Memory B cell (primary cell): ENCODE measurements at regions not wholly inside any gene's neighbourhood (a gene's known extent, or its start where the extent isn't known, plus 50 kb on each side); places are given as distances from the start of the nearest gene placed in this dataset.

ENCODE experiments used
- ATAC-seq: fragments of 150-1000 bp; cut with Tn5 transposase; 2 replicates; pipeline ENCODE4 v1.10.0; 2021; ENCODE audit warnings: low read depth, mild to moderate bottlenecking, moderate library complexity
- DNase-seq, 2 donors: peaks; one replicate each; pipeline ENCODE4 v3.0.0; 2022; ENCODE audit warnings: low spot score in 2 of 2
- H3K27ac Mint-ChIP-seq: one replicate; pipeline ENCODE4 v1.8.0; 2022; ENCODE audit warnings: mild to moderate bottlenecking, moderate library complexity, mixed read lengths
- H3K27me3 Mint-ChIP-seq: one replicate; pipeline ENCODE4 v1.8.0; 2022; ENCODE audit warnings: mixed read lengths
- H3K36me3 Mint-ChIP-seq: one replicate; pipeline ENCODE4 v1.8.0; 2022; ENCODE audit warnings: mild to moderate bottlenecking, mixed read lengths
- H3K4me1 Mint-ChIP-seq: one replicate; pipeline ENCODE4 v1.8.0; 2022; ENCODE audit warnings: mixed read lengths
- H3K4me3 Mint-ChIP-seq: one replicate; pipeline ENCODE4 v1.8.0; 2022; ENCODE audit warnings: mild to moderate bottlenecking, moderate library complexity, mixed read lengths
- H3K9me3 Mint-ChIP-seq: one replicate; pipeline ENCODE4 v1.8.0; 2022; ENCODE audit warnings: mixed read lengths

- ATAC-seq: no peak
- H3K4me1 Mint-ChIP-seq: peaks cover 10% of the 10 kb centered on the region
These were observed 301.7 kb downstream of the TTLL7 start for GRCh38 chr1:83697220-83697619.

GRCh38 chr1:83694449-83694848, 304.5 kb downstream of the TTLL7 start:
- no peak for ATAC-seq
- H3K4me3 Mint-ChIP-seq: no peak overlapping the region

More at GRCh38 chr1:83697220-83697619, 301.7 kb downstream of the TTLL7 start:
- H3K4me3 Mint-ChIP-seq: no peak overlapping the region
- peaks cover 1% of the 10 kb centered on the region for H3K36me3 Mint-ChIP-seq
- no peak overlapping the region for H3K27ac Mint-ChIP-seq
- no peaks in the 10 kb centered on the region for H3K9me3 Mint-ChIP-seq
- no peak for DNase-seq
- H3K27me3 Mint-ChIP-seq: peaks cover 5% of the 10 kb centered on the region

DNA sequence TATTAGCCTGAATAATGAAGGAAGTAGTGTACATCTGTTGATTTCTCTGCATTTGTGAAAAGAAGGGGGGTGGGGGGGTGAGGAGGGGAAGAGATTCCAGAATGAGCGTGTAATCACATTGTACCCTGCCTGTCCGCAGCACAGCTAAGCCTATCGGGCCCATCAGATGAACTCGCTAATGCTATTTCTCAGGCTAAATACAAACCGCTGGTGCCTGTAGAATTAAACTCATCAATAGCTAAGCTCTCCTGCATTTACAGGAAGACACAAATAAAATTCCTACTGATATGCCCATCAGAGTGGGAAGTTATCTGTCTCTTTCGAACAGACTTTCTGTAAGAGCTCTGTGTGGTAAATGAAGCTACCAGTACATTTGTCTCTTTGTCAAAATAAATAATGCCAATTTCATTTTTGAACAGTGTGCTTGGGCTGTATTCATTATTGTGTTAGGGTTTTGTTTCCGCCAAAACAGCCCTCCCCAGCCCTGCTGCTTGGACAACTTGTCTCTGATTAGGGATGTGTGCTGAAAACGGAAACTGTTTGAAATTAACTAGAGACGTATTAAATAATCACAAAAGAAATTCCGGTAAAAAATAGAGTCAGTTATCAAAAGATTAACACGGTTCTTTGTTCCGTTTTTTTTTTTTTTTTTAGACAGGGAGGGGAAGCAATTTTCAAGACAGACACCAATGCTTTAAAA, 305.4 kb downstream of the TTLL7 start:
- ATAC-seq (no peak), DNase-seq (no peak)
- Mint-ChIP-seq H3K9me3 (peaks cover 4% of the 10 kb centered on the region), H3K27ac (no peak overlapping the region), H3K36me3 (peaks cover 2% of the 10 kb centered on the region), H3K4me3 (peak overlapping the region; percentile 74), H3K4me1 (peaks cover 15% of the 10 kb centered on the region), H3K27me3 (peaks cover 5% of the 10 kb centered on the region)

More at GRCh38 chr1:83694449-83694848, 304.5 kb downstream of the TTLL7 start:
- peaks cover 2% of the 10 kb centered on the region for H3K9me3 Mint-ChIP-seq
- no peak overlapping the region for H3K27ac Mint-ChIP-seq
- peaks cover 1% of the 10 kb centered on the region for H3K36me3 Mint-ChIP-seq
- DNase-seq: no peak
- H3K4me1 Mint-ChIP-seq: peaks cover 15% of the 10 kb centered on the region
- peaks cover 5% of the 10 kb centered on the region for H3K27me3 Mint-ChIP-seq

- H3K27ac Mint-ChIP-seq: no peak overlapping the region
- peak; percentile 67 for ATAC-seq
These were observed 306.2 kb downstream of the TTLL7 start for GRCh38 chr1:83692524-83693381.

DNA sequence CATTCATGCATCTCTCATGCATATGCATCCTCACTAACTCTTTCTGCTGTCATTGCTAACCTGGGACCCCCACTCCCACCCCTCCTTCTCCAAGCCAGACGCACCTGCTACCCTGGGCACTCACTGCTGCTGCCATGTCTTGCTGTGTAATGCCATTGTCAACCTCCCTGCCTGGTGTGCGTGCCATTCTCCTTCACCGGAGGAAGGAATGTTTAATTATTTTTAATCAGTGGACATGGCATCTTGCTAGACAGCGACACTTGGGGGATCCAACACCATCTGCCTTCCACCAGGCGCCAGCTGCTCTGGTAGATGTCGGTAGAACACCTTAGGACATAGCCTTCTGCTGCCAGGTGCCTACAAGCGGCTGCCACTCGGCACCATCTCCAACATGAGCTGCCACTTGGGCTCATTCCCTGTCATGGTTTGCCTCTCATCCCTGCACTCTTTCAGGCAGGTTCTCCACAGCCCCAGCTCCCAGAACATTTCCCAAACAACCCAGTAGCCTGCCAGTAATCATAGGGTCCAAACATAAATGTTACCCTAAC, 306.9 kb downstream of the TTLL7 start:
- Mint-ChIP-seq H3K27ac (no peak overlapping the region), H3K4me3 (peak overlapping the region; percentile 74), H3K36me3 (peaks cover 2% of the 10 kb centered on the region), H3K4me1 (peaks cover 15% of the 10 kb centered on the region), H3K27me3 (peaks cover 3% of the 10 kb centered on the region), H3K9me3 (peaks cover 5% of the 10 kb centered on the region)
- no peak for ATAC-seq
- DNase-seq: no peak

More at GRCh38 chr1:83692524-83693381, 306.2 kb downstream of the TTLL7 start:
- Mint-ChIP-seq H3K27me3 (peaks cover 5% of the 10 kb centered on the region), H3K9me3 (peaks cover 5% of the 10 kb centered on the region), H3K4me1 (peaks cover 15% of the 10 kb centered on the region), H3K36me3 (peaks cover 2% of the 10 kb centered on the region), H3K4me3 (peak overlapping the region; percentile 74)
- peak in 1 of 2 donors; percentile 16 for DNase-seq

- no peaks in the 10 kb centered on the region for H3K27me3 Mint-ChIP-seq
- DNase-seq: no peak
- H3K27ac Mint-ChIP-seq: no peak overlapping the region
These were observed 308.7 kb downstream of the TTLL7 start for GRCh38 chr1:83689921-83690868.

GRCh38 chr1:83682132-83682531, 316.8 kb downstream of the TTLL7 start:
- Mint-ChIP-seq H3K4me3 (no peak overlapping the region), H3K4me1 (no peaks in the 10 kb centered on the region), H3K36me3 (no peaks in the 10 kb centered on the region), H3K27me3 (no peaks in the 10 kb centered on the region), H3K9me3 (peaks cover 2% of the 10 kb centered on the region), H3K27ac (no peak overlapping the region)
- no peak for ATAC-seq
- no peak for DNase-seq

More at GRCh38 chr1:83689921-83690868, 308.7 kb downstream of the TTLL7 start:
- no peak for ATAC-seq
- peaks cover 13% of the 10 kb centered on the region for H3K4me1 Mint-ChIP-seq
- peaks cover 2% of the 10 kb centered on the region for H3K36me3 Mint-ChIP-seq
- no peak overlapping the region for H3K4me3 Mint-ChIP-seq
- H3K9me3 Mint-ChIP-seq: peaks cover 7% of the 10 kb centered on the region

DNA sequence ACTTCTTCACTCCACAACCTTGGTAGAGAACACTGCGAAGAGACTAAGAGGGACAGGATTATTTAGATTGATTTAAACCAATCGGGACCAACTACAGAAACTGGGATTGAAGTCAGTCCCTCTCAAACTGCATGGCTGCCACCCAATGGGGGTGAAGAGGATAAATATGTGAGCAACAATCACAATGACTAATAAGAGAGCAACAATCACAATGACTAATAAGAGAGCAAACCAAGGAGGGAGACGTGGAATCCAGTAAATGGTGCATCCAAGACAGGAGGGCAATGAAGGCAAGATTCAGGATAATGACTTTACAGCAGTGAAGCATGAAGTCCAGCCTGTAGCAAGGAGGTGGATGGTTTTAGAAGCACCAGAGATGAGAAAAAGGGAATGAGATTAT, 322.8 kb downstream of the TTLL7 start:
- Mint-ChIP-seq H3K4me3 (no peak overlapping the region), H3K4me1 (no peaks in the 10 kb centered on the region), H3K36me3 (no peaks in the 10 kb centered on the region), H3K27me3 (no peaks in the 10 kb centered on the region), H3K9me3 (no peaks in the 10 kb centered on the region), H3K27ac (no peak overlapping the region)
- DNase-seq (no peak), ATAC-seq (no peak)

GRCh38 chr1:83673312-83673711, 325.6 kb downstream of the TTLL7 start:
- H3K27ac Mint-ChIP-seq: no peak overlapping the region
- no peak overlapping the region for H3K4me3 Mint-ChIP-seq
- H3K27me3 Mint-ChIP-seq: peaks cover 1% of the 10 kb centered on the region
- H3K9me3 Mint-ChIP-seq: peaks cover 4% of the 10 kb centered on the region
- H3K4me1 Mint-ChIP-seq: no peaks in the 10 kb centered on the region
- H3K36me3 Mint-ChIP-seq: peaks cover 2% of the 10 kb centered on the region
- DNase-seq (no peak), ATAC-seq (no peak)

DNA sequence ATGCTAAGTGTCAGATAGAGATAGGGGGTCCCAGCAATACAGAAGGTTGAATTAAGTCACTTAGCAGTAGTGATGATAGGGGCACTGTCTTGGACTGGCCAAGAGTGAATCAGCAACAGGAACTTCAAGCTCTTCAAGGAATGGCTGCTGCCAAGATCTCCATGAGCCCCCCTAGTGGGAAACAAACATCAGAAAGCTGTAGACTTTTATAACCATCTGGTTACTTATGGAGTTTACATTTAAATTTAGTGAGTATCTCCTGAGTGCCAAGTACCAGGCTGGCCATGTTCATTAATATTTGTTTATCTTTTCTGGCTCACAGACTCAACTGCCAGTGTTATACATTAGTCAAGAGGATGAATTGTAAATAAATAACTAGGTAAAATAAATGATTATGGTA, 327.3 kb downstream of the TTLL7 start:
- ATAC-seq (no peak), DNase-seq (no peak)
- H3K4me1 Mint-ChIP-seq: no peaks in the 10 kb centered on the region
- H3K27me3 Mint-ChIP-seq: peaks cover 4% of the 10 kb centered on the region
- peaks cover 2% of the 10 kb centered on the region for H3K36me3 Mint-ChIP-seq
- H3K27ac Mint-ChIP-seq: no peak overlapping the region
- H3K9me3 Mint-ChIP-seq: peaks cover 4% of the 10 kb centered on the region
- H3K4me3 Mint-ChIP-seq: no peak overlapping the region

DNA sequence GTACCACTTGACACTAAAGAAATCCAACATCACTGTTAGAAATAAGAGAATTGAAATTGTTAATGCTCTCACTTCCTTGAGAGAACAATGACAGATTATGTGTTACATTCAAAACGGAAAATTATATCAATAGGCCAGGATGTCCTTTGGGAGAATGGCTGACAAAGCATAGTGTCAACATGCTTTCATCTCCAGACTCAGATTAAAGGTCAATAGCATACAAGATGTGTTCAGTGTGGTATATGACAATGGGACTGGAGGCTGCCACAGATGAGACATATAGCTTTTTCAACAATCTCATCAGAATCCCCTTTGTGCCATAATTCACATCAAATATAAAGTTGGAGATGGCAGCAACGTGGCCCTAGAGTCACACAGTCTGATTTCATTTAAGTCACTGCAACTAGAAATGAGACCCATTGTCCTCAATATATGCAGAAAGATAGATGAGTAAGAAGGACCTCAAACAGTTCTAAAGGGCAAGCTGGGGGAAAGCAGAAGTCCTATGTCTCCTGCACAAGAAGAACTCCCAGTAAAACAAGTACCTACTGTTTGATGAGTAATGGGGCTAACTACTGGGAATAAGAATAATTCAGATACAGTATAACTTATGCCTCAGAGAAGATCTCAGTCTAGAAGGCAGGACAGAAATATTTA, 327.9 kb downstream of the TTLL7 start:
- Mint-ChIP-seq H3K27ac (no peak overlapping the region), H3K4me3 (no peak overlapping the region), H3K4me1 (no peaks in the 10 kb centered on the region), H3K9me3 (peaks cover 4% of the 10 kb centered on the region), H3K27me3 (peaks cover 4% of the 10 kb centered on the region), H3K36me3 (peaks cover 2% of the 10 kb centered on the region)
- ATAC-seq (no peak), DNase-seq (no peak)

DNA sequence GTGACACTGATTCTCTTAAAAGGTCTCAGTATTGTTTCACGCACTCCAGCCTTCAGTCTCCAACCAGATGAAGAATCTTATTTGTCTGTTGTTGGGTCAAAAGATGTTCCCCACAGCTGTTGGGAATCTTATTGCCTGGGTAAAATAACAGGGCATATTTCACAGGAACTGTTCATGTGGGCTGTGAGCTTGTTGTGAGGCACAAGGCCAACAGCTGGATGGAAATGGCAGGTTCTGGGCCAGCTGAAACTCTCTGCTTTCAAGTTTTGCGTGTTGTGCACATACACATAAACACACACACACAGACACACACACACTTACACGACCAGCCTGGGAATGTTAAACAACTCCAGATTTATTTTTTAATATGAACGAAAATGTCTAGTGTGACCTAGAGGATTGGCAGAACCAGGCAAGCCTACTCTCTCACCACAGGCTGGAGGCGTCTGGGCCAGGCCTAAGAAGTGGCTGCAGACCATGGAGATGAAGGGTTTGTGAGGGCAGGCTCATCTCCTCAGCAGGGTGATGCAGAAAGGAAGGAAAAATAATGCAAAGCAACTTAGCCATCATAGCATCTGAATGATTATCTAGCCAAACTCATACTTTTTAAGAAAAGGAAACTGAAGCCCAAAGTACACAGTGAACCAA, 357.0 kb downstream of the TTLL7 start:
- Mint-ChIP-seq H3K4me3 (no peak overlapping the region), H3K27me3 (peaks cover 3% of the 10 kb centered on the region), H3K27ac (no peak overlapping the region), H3K36me3 (no peaks in the 10 kb centered on the region), H3K4me1 (no peaks in the 10 kb centered on the region), H3K9me3 (no peaks in the 10 kb centered on the region)
- DNase-seq (no peak), ATAC-seq (no peak)
